ENCODE measurements at regions not wholly inside any gene's neighbourhood (a gene's known extent, or its start where the extent isn't known, plus 50 kb on each side); places are given as distances from the start of the nearest gene placed in this dataset.

- no peaks in the 10 kb centered on the region for H3K4me1 Mint-ChIP-seq
These were observed 158.5 kb downstream of the ADAMTS15 start for GRCh38 chr11:130606781-130607511.

GRCh38 chr11:130608287-130608686 is 159.8 kb downstream of the ADAMTS15 start:
- Mint-ChIP-seq H3K36me3 (no peaks in the 10 kb centered on the region), H3K27ac (no peak overlapping the region), H3K9me3 (no peaks in the 10 kb centered on the region), H3K4me3 (no peak overlapping the region), H3K4me1 (no peaks in the 10 kb centered on the region), H3K27me3 (peaks cover 3% of the 10 kb centered on the region)
- CTCF ChIA-PET, result no interaction called here
- DNase-seq, result no peak

More at GRCh38 chr11:130606781-130607511, 158.5 kb downstream of the ADAMTS15 start:
- CTCF ChIA-PET, result no interaction called here
- Mint-ChIP-seq H3K4me3 (no peak overlapping the region), H3K36me3 (no peaks in the 10 kb centered on the region), H3K27me3 (peaks cover 3% of the 10 kb centered on the region), H3K27ac (no peak overlapping the region), H3K9me3 (no peaks in the 10 kb centered on the region)
- no peak for DNase-seq

- CTCF ChIA-PET, result no interaction called here
- Mint-ChIP-seq H3K27me3 (peaks cover 3% of the 10 kb centered on the region), H3K4me1 (no peaks in the 10 kb centered on the region), H3K36me3 (no peaks in the 10 kb centered on the region), H3K27ac (no peak overlapping the region), H3K9me3 (no peaks in the 10 kb centered on the region), H3K4me3 (no peak overlapping the region)
- DNase-seq, result no peak
These were observed 160.9 kb downstream of the ADAMTS15 start for GRCh38 chr11:130609121-130610035.

DNA sequence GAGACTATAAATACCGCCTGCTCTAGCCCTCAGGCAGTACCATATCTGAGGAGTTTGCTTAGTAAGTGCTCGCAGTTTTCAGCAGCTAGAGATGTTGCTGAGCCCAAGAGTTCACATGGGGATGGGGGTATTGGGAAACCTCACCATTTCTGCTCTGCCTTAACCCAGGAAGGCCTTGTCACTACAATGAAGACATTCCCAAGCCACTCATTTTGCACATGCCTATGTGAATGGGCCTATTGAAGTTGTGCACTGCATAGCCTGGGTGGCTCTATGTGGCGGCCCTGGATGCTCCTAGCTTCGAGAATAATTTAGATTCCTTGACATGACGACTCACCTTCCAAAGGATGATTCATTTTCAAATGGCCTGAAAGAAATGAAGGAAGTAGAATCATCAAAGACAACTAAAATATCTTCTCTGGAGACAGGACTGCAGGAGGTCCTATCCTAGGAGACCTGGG is 163.4 kb downstream of the ADAMTS15 start:
- no peak overlapping the region for H3K4me3 Mint-ChIP-seq
- no peak overlapping the region for H3K27ac Mint-ChIP-seq
- no peaks in the 10 kb centered on the region for H3K36me3 Mint-ChIP-seq
- no peak for DNase-seq
- CTCF ChIA-PET, result no interaction called here
- H3K4me1 Mint-ChIP-seq, result no peaks in the 10 kb centered on the region
- H3K27me3 Mint-ChIP-seq, result peaks cover 3% of the 10 kb centered on the region
- H3K9me3 Mint-ChIP-seq, result no peaks in the 10 kb centered on the region

DNA sequence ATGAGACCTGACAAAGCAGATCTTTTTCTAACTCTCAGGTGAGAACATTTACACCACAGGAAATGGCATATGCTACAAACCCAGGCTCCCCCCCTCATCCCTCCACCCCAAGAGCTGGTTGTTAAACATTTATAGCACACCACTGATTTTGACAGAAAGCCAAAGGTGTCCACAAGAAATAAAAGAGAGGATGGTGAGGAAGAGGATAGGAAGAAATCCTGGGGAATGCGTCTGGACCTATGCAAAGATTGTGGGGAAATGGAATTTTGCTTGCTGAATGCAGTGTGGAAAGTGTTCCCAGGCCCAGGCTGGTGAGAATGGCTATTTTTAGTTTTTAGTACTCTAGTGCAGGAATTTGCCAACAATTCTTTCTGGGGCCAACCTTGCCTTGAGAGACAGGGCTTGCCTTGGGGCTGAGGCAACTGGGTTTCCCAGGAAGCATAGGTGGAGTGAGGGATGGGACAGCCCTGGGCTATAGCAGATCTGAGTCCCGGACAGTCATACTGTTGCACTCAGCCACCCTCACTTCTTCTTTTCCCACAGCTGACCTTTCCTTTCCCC is 163.9 kb downstream of the ADAMTS15 start:
- Mint-ChIP-seq H3K4me3 (no peak overlapping the region), H3K36me3 (no peaks in the 10 kb centered on the region), H3K4me1 (no peaks in the 10 kb centered on the region), H3K27me3 (peaks cover 3% of the 10 kb centered on the region), H3K9me3 (no peaks in the 10 kb centered on the region), H3K27ac (no peak overlapping the region)
- no peak for DNase-seq
- CTCF ChIA-PET, result no interaction called here

DNA sequence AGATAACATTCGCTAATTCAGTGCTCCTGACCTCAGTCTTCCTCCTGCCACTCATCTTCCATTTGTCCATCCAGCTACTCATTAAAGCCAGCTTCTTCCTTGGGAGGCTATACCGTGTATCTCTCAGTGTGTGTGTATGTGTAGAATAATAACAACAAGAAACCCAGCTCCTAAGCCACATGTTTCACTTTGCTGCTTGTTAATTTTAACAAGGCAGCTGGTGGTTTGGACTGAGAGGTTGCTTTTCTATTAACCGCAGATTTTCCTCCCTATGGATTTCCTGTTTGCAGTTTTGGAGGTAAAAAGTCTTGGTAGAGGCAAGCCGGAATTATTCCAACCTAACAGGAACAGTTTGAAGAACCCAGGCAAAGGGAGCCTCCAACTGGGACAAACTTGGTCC is 165.0 kb downstream of the ADAMTS15 start:
- no peak overlapping the region for H3K4me3 Mint-ChIP-seq
- H3K27ac Mint-ChIP-seq, result no peak overlapping the region
- no peak for DNase-seq
- H3K36me3 Mint-ChIP-seq, result no peaks in the 10 kb centered on the region
- H3K9me3 Mint-ChIP-seq, result no peaks in the 10 kb centered on the region
- H3K4me1 Mint-ChIP-seq, result no peaks in the 10 kb centered on the region
- CTCF ChIA-PET, result no interaction called here
- peaks cover under 1% of the 10 kb centered on the region for H3K27me3 Mint-ChIP-seq

DNA sequence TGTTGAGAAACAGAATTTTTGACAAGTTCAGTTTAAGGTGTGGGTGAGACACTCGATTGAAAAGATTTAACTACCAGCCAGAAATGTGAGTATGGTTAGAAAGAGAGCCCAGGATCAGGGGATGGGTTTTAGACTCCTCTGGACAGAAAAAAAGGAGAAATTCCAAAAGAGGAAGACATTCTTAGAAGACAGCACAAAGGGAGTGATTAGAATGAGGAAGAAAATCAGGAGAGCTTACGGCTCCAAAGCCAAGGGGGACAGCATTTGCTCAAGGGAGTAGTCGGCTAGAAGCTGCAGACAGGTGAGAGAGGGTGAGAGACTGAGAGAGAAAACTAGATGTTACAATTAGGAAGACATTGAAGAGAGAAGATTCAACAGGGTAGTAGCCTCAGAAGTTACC is 166.1 kb downstream of the ADAMTS15 start:
- no peak for DNase-seq
- Mint-ChIP-seq H3K4me3 (no peak overlapping the region), H3K27me3 (no peaks in the 10 kb centered on the region), H3K9me3 (no peaks in the 10 kb centered on the region), H3K27ac (no peak overlapping the region), H3K4me1 (no peaks in the 10 kb centered on the region), H3K36me3 (no peaks in the 10 kb centered on the region)
- CTCF ChIA-PET, result no interaction called here

DNA sequence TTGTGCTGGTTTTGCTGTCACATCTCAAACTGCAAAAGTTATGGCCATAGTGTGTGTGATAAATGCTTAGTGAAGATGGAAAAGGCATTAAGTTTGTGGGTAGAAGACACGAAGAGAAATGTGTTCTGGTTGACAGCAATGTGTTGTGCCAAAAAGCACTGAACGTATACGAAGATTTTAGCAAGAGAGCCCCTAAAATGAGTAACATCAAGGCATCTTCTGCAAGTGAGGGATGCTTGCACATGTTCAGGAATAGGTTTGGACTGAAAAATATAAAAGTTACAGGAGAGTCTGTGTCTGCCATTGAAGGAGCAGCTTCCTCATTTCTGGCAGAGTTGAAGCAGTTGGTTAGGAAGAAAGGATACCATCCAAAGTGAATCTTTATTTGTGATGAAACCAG is 167.1 kb downstream of the ADAMTS15 start:
- Mint-ChIP-seq H3K27ac (no peak overlapping the region), H3K4me3 (no peak overlapping the region), H3K4me1 (no peaks in the 10 kb centered on the region), H3K9me3 (no peaks in the 10 kb centered on the region), H3K36me3 (no peaks in the 10 kb centered on the region), H3K27me3 (no peaks in the 10 kb centered on the region)
- no peak for DNase-seq
- CTCF ChIA-PET, result no interaction called here

- Mint-ChIP-seq H3K36me3 (no peaks in the 10 kb centered on the region), H3K4me1 (no peaks in the 10 kb centered on the region), H3K4me3 (no peak overlapping the region), H3K9me3 (no peaks in the 10 kb centered on the region), H3K27me3 (no peaks in the 10 kb centered on the region), H3K27ac (no peak overlapping the region)
- DNase-seq, result no peak
- CTCF ChIA-PET, result no interaction called here
These were observed 168.1 kb downstream of the ADAMTS15 start for GRCh38 chr11:130616573-130616972.

GRCh38 chr11:130617001-130617400 is 168.6 kb downstream of the ADAMTS15 start:
- H3K36me3 Mint-ChIP-seq, result no peaks in the 10 kb centered on the region
- H3K4me3 Mint-ChIP-seq, result no peak overlapping the region
- CTCF ChIA-PET, result no interaction called here
- no peaks in the 10 kb centered on the region for H3K4me1 Mint-ChIP-seq
- H3K27ac Mint-ChIP-seq, result no peak overlapping the region
- DNase-seq, result no peak
- H3K9me3 Mint-ChIP-seq, result no peaks in the 10 kb centered on the region
- no peaks in the 10 kb centered on the region for H3K27me3 Mint-ChIP-seq

DNA sequence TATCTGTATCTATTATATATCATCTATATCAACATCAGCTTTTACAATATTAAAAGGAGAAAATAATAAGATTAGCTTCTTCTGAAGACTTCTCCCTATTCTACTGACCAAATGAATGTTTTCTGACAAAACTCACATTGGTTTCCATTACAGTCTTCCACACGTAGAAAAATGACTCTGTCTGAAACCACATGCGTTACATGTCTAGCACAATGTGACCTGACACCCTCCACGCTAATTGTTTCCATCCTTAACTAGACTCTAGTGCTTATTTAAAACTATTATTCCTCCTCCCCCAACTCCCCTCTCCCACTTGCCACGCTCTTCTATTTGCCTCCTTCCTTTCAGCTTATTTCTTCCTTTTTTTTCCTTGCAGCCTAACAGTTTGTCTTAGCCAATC is 172.1 kb downstream of the ADAMTS15 start:
- H3K27ac Mint-ChIP-seq, result no peak overlapping the region
- no peaks in the 10 kb centered on the region for H3K4me1 Mint-ChIP-seq
- no peaks in the 10 kb centered on the region for H3K36me3 Mint-ChIP-seq
- H3K4me3 Mint-ChIP-seq, result no peak overlapping the region
- no peaks in the 10 kb centered on the region for H3K27me3 Mint-ChIP-seq
- H3K9me3 Mint-ChIP-seq, result no peaks in the 10 kb centered on the region
- CTCF ChIA-PET, result interaction anchor here (0.6 kb wide), 1 partner anchor 190 kb away, joined by 3 read pairs; no protein-coding TSS in a partner anchor
- DNase-seq, result no peak

DNA sequence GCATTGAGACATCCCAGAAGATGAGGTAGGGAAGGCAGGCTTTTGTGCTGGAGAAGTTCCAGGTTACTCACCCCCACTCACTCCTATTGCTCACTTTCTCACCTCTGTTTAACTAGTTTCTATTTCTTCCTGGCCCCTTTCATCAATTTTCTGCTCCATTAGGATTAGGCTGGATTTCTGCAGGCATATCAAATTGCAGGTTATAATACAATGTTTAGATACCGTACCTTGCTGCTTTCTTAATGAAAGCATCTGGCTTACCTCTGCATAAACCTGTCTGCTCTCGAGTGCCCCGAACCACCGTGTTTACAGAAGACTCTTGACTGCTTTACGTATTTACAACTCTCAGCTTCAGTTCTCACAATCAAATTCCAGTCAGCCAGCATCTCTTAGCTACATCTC is 173.7 kb downstream of the ADAMTS15 start:
- Mint-ChIP-seq H3K36me3 (no peaks in the 10 kb centered on the region), H3K27ac (no peak overlapping the region), H3K4me3 (no peak overlapping the region), H3K9me3 (no peaks in the 10 kb centered on the region), H3K27me3 (no peaks in the 10 kb centered on the region), H3K4me1 (no peaks in the 10 kb centered on the region)
- CTCF ChIA-PET, result no interaction called here
- DNase-seq, result no peak

GRCh38 chr11:130623670-130624668 is 175.5 kb downstream of the ADAMTS15 start:
- Mint-ChIP-seq H3K36me3 (no peaks in the 10 kb centered on the region), H3K4me3 (no peak overlapping the region), H3K27me3 (no peaks in the 10 kb centered on the region), H3K4me1 (no peaks in the 10 kb centered on the region), H3K27ac (no peak overlapping the region), H3K9me3 (no peaks in the 10 kb centered on the region)
- no peak for DNase-seq
- CTCF ChIA-PET, result no interaction called here

All from activated naive CD4-positive, alpha-beta T cell treated with anti-CD3 and anti-CD28 coated beads, Interleukin-2, amount 10 ng/mL, durations not matched to agents 7 days and 5 days (primary cell).